ENCODE measurements at regions not wholly inside any gene's neighbourhood (a gene's known extent, or its start where the extent isn't known, plus 50 kb on each side); places are given as distances from the start of the nearest gene placed in this dataset.

DNA sequence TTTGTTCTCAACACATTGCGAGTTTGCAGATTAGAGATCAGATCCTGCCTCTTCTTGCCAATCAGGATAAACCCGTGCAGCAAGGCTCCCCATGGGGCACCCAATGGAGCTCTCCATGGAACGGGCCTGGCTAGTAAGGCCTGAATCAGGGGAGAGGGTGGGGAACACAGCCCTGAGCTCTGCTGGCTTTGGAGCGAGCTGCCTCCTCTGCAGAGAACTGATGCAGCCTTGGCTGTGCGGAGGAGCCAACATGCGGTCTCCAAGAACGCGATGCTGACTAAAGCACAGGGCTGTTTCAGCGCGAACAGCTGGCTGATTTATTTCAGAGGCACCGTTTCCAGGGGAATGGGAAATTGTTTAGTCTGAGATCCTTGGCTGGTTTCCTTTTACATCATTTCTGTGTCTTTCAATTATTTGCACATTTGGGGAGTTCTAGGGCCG lies 139.7 kb downstream of the TSEN15 start:
- TF ChIP-seq CTCF (IDR thresholded peaks at IDR 0.05): no peak
- no peak for TF ChIP-seq POLR2A (IDR thresholded peaks at IDR 0.05)

Measured in prostate gland (tissue), 2 donors.